ENCODE measurements at regions not wholly inside any gene's neighbourhood (a gene's known extent, or its start where the extent isn't known, plus 50 kb on each side); places are given as distances from the start of the nearest gene placed in this dataset.

- no peak for DNase-seq (ENCODE audit: low read depth, low spot score)
Measured at GRCh38 chr5:175170899-175171298, 273.1 kb downstream of the DRD1 start.

DNA sequence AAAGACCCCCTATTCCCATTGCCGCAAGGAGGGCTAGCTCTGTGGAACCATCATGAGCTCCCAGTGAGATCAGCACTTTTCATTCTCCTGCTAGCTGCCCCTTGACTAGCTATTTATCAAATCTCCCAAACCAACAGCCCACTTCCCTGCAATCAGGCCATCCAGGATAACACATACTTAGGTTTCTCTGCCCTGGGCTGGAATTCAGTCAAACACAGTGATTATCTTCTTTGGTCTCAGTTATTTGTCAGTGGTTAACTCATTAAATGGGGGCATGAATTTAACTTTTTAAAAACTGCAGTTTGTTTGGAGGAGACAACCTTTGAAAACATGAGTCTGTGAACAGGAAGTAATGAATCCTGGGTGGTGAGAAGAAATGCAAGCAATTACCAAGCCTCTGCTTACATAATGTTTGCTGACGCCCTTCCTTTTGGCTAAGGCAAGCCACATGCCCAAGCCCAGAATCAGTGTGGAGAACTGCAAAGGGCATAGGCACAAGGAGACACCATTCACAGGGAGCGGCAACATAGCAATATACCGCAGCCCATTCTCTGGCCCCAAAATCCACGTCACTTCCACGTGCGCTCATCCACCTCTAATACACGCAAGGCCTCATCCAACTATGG, 275.0 kb downstream of the DRD1 start:
- no peak for DNase-seq (ENCODE audit: low read depth, low spot score)

GRCh38 chr5:175166026-175166425, 278.0 kb downstream of the DRD1 start:
- DNase-seq (ENCODE audit: low read depth, low spot score) = no peak

GRCh38 chr5:175163586-175164275, 280.3 kb downstream of the DRD1 start:
- no peak for DNase-seq (ENCODE audit: low read depth, low spot score)

DNA sequence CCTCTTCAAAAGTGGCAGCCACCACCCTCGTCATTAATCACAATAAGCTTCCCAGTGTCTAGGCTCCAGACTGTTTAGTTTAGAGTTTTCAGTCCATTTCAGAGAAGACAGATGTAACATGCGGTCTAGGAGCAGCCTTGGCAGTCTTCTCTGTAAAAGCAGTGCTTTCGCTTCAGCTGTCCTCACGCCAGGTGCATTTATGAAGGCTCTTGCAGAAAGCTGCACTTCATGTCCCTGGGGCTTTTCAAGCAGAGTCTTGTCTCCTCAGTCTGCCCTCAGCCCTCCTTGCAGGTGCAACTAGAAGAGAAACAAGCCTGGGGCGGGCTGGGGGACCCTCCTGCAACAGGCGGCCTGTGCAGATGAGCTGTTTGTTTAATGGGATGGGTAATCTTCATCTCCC, 281.9 kb downstream of the DRD1 start:
- no peak for DNase-seq (ENCODE audit: low read depth, low spot score)

- no peak for DNase-seq (ENCODE audit: low read depth, low spot score)
Measured at GRCh38 chr5:175159956-175160355, 284.0 kb downstream of the DRD1 start.

DNA sequence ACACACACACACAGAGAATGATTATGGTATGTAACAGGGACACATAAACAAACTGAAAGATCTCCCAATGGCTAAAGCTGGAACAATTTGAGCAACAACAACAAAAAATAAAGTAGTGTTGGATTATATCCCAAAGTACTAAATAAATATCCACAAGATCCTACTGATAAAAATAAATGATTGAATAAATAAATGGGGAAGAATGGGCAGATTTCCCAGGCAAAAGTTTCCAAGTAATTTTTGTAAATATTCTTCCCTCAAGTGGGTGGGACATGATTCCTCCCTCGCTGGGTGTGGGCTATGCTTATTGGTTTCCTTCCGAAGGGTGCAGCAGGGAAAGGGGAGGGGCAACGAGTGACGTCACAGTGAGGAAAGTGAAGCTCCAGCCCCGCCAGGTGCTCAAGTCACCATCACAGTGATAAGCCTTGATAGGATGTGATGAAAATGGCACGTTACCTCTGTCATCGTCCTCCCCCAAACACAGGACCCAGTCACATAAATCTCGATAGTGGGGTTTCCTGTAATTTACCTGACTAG, 295.3 kb downstream of the DRD1 start:
- no peak for DNase-seq (ENCODE audit: low read depth, low spot score)

DNA sequence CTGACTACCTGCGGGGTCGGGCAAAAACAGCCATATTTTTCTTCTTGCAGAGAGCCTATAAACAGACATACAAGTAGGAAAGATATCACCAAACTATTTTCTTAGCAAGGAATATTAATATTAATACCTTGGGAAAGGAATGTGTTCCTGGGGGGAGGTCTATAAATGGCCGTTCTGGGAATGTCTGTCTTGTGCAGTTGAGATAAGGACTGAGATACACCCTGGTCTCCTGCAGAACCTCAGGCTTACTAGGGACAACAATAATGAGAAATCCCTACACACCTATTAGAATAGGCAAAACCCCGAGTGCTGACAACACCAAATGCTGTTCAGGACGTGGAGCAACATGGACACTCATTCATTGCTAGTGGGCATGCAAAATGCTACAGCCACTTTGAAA, 297.2 kb downstream of the DRD1 start:
- DNase-seq (ENCODE audit: low read depth, low spot score) = no peak

- no peak for DNase-seq (ENCODE audit: low read depth, low spot score)
Measured at GRCh38 chr5:175141421-175141820, 302.6 kb downstream of the DRD1 start.

GRCh38 chr5:175133185-175133584, 310.8 kb downstream of the DRD1 start:
- no peak for DNase-seq (ENCODE audit: low read depth, low spot score)

GRCh38 chr5:175131432-175131831, 312.6 kb downstream of the DRD1 start:
- DNase-seq (ENCODE audit: low read depth, low spot score) = peak; percentile 71

DNA sequence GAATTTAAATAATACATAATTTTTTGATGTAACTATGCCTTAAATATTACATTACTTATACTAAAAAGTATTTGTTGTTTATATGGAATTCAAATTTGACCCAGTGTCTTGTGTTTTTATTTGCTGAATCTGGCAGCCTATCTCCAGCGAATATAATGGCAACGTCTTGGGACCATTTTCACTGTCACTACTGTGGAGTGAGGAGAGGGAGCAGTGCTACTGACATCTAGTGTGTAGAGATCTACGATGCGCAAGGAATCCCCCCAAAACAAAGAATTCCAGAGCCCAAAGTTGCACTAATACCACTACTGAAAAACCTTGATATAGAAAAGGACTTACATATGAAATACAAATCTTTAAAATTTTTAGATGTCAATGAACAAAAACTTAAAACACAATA, 314.4 kb downstream of the DRD1 start:
- no peak for DNase-seq (ENCODE audit: low read depth, low spot score)

DNA sequence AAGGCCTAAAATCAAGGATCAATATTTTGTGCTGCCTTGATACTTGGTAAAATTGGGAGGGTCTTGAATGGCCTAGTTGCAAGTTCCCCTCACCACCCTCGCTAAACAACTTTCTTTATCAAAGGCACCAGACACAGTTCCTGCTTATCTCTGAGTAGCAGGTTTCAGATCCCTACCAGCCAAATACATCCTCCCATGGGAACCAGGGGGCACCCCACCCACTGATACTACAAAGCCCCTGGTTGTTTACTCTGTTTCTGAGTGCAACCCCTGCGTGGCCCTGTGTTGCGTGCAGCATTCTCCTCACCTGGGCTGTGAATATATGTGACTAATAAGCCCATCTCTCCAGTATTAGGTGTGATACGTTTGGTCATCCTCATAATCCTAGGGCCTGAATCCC, 314.9 kb downstream of the DRD1 start:
- no peak for DNase-seq (ENCODE audit: low read depth, low spot score)

- no peak for DNase-seq (ENCODE audit: low read depth, low spot score)
Measured at GRCh38 chr5:175124821-175125220, 319.2 kb downstream of the DRD1 start.

DNA sequence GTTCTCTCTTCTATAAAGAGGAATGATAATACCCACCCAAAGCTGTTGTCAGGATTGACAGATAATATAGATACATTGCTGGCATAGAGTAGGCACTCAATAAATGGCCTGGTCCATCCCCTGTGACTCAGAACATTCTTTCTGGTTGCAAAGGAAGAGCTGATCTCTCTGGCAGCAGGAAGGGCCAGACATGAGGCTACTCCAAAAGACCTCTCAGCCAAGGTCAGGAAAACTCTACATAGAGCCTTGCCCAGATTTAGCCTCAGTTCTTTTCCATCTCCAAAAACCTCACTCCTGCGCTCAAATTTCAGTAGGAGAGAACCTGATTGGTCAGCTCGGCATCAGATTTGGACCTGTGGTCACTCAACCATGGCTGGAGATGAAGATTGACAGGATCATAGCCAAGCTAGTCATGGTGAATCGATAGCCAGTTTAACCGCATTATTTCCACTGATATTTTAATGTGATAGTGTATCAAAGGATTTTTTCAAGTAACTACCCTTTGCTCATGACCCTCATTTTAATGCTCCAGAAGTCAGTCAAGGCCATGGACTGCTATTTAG, 319.6 kb downstream of the DRD1 start:
- DNase-seq (ENCODE audit: low read depth, low spot score) = no peak

DNA sequence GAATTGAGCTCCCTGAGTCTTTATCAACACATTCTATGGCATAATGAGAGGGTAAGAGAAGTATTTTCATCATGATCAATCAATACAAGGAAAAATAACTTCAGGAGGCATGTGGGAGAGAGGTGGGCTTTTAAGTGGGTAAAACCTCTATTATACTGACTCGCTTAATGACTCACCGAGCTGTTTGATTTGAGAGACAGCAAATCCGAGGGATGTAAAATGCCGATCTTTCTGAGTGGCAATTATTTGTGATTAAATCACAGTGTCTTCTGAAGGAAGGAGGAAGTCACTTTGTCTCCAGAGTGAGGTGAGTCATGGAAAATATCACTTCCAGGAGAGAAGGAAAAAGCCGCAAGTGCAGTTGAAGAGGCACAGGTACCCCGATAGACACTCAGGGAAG, 320.4 kb downstream of the DRD1 start:
- no peak for DNase-seq (ENCODE audit: low read depth, low spot score)

DNA sequence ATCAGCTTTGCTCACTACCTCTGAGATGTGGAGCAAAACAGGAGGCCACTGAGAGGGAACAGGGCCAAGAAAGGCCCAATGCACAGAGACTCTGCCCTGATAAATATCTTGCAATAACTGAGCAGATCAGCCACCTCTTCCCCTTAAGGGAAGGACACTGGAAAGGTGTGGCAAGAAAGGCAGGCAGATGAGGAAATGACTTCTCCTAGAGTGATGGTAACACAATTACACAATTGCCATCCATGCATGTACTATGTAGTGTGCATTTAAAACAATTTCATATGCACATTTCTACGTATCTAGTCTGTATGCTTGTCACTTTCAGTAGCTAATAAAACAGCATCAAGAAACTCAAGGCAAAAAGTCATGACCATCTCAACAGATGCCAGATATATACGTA, 322.5 kb downstream of the DRD1 start:
- DNase-seq (ENCODE audit: low read depth, low spot score) = no peak

DNA sequence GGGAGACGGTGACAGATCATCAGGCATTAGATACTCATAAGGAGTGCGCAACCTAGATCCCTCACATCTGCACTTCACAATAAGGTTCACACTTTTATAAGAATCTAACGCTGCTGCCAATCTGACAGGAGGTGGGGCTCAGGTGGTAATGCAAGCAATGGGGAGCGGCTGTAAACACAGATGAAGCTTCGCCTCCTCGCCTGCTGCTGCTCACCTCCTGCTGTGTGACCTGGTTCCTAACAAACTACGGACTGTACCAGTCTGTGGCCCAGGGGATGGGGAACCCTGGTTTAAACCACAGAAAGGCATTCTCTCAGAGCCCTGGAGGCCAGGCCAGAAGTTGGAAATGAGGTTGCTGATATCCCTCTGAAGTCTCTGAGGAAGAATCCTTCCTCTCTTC, 323.6 kb downstream of the DRD1 start:
- no peak for DNase-seq (ENCODE audit: low read depth, low spot score)

GRCh38 chr5:175118700-175119309, 325.2 kb downstream of the DRD1 start:
- DNase-seq (ENCODE audit: low read depth, low spot score) = no peak

GRCh38 chr5:175116466-175117048, 327.4 kb downstream of the DRD1 start:
- no peak for DNase-seq (ENCODE audit: low read depth, low spot score)

- peak; percentile 73 for DNase-seq (ENCODE audit: low read depth, low spot score)
Measured at GRCh38 chr5:175115831-175116230, 328.2 kb downstream of the DRD1 start.

- no peak for DNase-seq (ENCODE audit: low read depth, low spot score)
Measured at GRCh38 chr5:175113947-175114346, 330.0 kb downstream of the DRD1 start.

Measured in ELF-1 (cell line).